GM18951 (cell line): ENCODE measurements at regions not wholly inside any gene's neighbourhood (a gene's known extent, or its start where the extent isn't known, plus 50 kb on each side); places are given as distances from the start of the nearest gene placed in this dataset.

ENCODE experiments used
- POLR2A ChIP-seq: IDR thresholded peaks from 4 replicates; pipeline ENCODE4 v1.6.1; 2011; ENCODE audit warnings: mild to moderate bottlenecking; ENCODE audit not compliant: insufficient read length, insufficient read depth; ENCODE audit errors: extremely low read depth
- in situ Hi-C: fragments of 300-500 bp; cut with MboI; formaldehyde crosslinking; loops from one replicate; pipeline ENCODE4 v1.12.0; 2022; ENCODE audit warnings: low sequenced_read_pairs, mixed read lengths, inconsistent platforms; ENCODE audit not compliant: unreplicated experiment

- no peak for TF ChIP-seq POLR2A
- in situ Hi-C loops = no loop called here
These were observed 540.2 kb upstream of the TENM3 start for GRCh38 chr4:181702864-181703495.

GRCh38 chr4:181710143-181710542, 533.1 kb upstream of the TENM3 start:
- in situ Hi-C loops = no loop called here
- no peak for TF ChIP-seq POLR2A

GRCh38 chr4:181711387-181711786, 531.8 kb upstream of the TENM3 start:
- no peak for TF ChIP-seq POLR2A
- in situ Hi-C loops = no loop called here

- TF ChIP-seq POLR2A = no peak
- in situ Hi-C loops = no loop called here
These were observed 514.8 kb upstream of the TENM3 start for GRCh38 chr4:181728305-181728966.

GRCh38 chr4:181731900-181732299, 511.3 kb upstream of the TENM3 start:
- in situ Hi-C loops = no loop called here
- no peak for TF ChIP-seq POLR2A

- in situ Hi-C loops = no loop called here
- TF ChIP-seq POLR2A = no peak
These were observed 505.5 kb upstream of the TENM3 start for GRCh38 chr4:181737744-181738143.

- TF ChIP-seq POLR2A = no peak
- in situ Hi-C loops = no loop called here
These were observed 504.2 kb upstream of the TENM3 start for GRCh38 chr4:181739031-181739430.

- in situ Hi-C loops = no loop called here
- no peak for TF ChIP-seq POLR2A
These were observed 501.7 kb upstream of the TENM3 start for GRCh38 chr4:181741513-181741912.

- TF ChIP-seq POLR2A = no peak
- in situ Hi-C loops = no loop called here
These were observed 497.1 kb upstream of the TENM3 start for GRCh38 chr4:181745933-181746625.

GRCh38 chr4:181748581-181748980, 494.6 kb upstream of the TENM3 start:
- no peak for TF ChIP-seq POLR2A
- in situ Hi-C loops = no loop called here

- TF ChIP-seq POLR2A = no peak
- in situ Hi-C loops = no loop called here
These were observed 490.7 kb upstream of the TENM3 start for GRCh38 chr4:181752516-181752915.

GRCh38 chr4:181753207-181753606, 490.0 kb upstream of the TENM3 start:
- in situ Hi-C loops = no loop called here
- TF ChIP-seq POLR2A = no peak

- in situ Hi-C loops = no loop called here
- TF ChIP-seq POLR2A = no peak
These were observed 487.4 kb upstream of the TENM3 start for GRCh38 chr4:181755846-181756245.
